NCI-H226 (cell line): ENCODE measurements at regions not wholly inside any gene's neighbourhood (a gene's known extent, or its start where the extent isn't known, plus 50 kb on each side); places are given as distances from the start of the nearest gene placed in this dataset.
"Not testable (repeated sequence)": the region's sequence is repeated elsewhere in the genome, so short reads cannot be mapped to it uniquely, and the experiment has no call there.

Source experiments
- DNase-seq: peaks from one replicate; pipeline ENCODE4 v3.0.0-alpha.2; 2015

DNA sequence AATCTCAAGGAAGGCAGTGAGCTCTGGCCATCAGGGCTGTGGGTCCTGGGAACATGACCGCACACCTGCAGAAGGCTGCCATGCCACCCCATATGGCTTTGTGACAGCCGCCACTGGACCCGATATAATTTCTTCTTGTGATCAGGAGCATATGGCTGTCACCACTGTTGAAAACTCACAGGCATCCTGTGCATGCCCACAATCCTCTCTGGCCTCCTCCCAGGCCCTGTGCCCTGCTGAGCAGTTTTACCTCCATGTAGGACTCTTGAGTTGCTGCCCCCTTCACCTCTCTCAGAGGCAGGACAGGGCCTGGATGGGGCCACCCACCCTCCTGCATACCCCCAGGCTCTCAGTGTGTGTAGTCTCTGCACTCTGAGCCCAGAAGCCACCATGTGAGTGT lies 391.9 kb upstream of the AKR1E2 start:
- no peak for DNase-seq

DNA sequence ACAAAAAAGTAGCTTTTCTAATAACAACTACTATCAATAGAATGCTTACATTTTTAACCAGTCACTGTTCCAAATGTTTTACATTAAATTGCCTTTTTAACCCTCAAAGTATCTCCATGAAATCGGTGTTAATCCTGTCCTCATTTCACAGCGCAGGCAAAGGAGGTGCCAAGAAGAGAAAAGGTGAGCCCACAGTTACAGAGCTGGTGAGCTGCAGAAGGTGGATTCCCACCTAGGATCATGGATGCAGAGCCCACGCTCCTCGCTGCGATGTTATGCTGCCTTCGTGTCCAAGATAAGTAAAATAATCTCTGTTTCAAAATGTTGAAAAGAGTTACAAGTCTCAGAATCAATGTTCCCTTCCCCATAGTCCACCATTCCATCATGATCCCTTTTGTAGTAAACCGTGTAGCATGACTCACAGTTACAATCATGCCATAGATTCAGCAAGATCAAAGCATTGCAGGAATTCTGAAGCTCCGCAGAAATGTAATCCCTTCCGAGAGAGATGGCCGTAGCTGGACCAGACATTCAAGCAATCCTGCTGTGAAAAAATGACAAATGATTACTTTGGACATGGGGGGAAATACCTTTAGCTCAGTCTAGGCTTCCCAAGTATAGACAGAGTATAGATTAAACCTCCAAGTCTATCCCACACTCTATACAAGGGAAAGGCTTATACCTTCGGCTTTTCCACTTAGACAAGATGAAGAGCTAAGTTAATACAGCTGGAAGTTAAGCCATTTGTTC lies 394.7 kb upstream of the AKR1E2 start:
- DNase-seq: no peak

DNA sequence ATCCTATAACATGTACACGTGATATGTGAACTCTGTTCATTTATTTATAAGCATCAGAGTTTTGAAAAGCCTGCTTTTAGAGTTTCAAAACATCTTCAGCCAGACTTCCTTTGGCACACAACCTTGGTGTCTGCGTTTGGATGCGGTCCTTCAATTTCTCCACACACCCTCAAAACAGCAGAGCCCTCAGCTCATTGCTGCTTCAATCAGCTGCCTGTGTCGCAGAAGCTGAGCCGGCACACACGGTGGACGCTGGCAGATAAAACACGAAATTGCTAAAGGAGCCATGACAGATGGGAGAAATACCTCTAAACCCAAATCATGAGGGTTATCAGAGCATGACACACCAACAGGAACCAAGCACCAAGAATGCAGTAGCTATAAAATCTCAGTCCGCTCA lies 396.4 kb upstream of the AKR1E2 start:
- DNase-seq: no peak

DNA sequence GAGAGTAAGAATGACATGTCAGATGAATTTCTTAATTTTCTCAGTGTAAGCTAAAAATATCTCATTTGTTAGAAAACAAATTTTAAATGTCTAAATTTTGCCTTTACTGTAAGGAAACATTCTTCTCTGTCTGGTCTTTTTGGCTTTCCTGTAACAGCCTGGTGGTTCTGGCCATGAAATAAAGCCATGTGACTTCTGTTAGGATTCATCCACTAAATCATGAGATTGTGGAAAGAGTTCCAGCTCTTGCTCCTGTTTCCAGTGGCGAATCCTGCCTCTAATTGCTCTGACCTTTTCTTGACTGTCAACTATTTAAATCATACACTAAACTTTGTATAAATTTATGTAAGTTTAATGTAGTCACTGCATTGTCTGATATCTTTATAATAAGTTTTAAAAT lies 398.5 kb upstream of the AKR1E2 start:
- no peak for DNase-seq

DNA sequence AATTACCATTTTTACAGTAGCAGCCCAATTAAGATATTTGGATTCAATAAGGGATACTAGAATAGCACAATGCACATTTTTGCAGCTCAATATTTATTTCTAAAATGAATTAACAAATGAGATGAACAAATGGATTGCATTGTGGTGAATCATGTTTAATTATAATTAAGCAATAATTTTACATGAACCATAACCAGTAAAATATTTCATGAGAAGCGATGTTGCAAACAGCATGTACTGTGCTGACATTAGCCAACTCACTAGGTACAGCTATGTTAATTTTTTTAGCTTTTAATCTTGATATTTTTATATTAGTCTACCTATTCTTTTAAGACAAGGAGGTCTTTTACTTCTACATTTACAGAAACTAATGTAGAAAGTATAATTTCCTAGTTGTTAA lies 399.1 kb upstream of the AKR1E2 start:
- no peak for DNase-seq

DNA sequence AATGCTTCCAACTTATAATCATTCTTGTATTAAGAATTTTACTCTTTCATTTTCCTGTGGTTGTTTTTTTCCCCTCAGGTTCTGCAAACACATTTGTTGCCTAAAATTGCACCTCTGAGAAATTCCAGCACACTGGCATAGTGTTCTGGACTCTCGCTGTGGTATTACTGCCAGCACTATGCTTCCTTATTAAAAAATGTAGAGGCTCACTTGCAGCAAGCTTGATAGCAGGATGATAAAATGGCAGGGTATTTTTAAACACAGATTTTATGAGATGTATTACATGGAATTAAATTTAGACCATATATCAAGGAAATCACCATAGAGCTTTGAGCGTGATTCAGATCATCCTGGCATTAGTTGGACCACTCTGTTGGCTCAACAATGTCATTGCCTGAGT lies 416.7 kb upstream of the AKR1E2 start:
- no peak for DNase-seq

DNA sequence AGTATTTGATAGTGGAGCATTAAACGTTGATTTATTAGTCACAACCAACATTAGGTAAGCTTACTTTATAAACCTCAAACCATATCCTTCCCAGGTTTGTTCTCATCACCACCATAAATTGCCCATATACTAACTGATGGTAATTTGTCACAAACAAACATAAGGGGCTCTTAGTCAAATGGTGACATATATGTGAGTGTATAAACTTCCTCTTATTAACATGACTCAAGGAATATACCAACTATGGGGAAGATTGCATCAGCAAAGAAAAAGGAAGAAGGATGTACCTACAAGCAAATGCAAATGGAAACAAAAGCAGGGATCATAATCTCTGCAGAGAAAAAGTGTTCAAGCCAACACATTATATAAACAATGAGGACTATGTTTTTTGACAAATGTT lies 418.2 kb upstream of the AKR1E2 start:
- DNase-seq: no peak

DNA sequence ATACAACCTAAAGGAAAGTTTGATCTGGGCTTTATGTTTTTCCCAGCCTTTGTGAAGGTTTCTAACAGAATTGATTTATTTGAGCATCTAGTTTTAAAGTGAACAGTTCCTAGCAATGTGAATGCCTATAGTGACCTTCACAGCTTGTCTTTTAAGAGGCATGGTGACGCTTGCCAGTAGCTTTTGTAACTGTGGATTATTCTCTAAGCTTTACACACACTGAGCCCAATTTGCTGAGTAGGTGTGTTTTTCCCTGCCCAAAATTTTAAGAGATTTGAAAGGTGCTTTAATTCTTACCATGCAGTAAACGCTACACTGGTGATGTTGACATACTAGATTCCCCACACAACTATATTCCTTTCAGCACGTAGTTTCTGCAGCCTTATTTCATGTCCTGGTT lies 420.2 kb upstream of the AKR1E2 start:
- no peak for DNase-seq

DNA sequence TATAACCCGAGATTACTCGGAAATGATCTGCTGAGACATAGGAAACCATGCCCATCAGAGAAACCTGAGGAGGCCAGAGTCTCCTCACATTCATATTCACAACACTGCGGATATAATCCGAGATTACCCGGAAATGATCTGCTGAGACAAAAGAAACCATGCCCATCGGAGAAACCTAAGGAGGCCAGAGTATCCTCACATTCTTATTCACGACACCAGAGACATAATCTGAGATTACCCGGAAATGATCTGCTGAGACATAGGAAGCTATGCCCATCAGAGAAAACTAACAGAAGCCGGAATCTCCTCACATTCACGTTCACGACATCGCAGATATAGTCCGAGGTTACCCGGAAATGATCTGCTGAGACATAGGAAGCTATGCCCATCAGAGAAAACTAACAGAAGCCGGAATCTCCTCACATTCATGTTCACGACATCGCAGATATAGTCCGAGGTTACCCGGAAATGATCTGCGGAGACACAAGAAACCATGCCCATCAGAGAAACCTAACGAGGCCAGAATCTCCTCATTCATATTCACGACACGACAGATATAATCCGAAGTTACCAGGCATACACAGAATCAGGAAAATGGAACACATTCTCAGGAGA lies 422.3 kb upstream of the AKR1E2 start:
- no peak for DNase-seq

DNA sequence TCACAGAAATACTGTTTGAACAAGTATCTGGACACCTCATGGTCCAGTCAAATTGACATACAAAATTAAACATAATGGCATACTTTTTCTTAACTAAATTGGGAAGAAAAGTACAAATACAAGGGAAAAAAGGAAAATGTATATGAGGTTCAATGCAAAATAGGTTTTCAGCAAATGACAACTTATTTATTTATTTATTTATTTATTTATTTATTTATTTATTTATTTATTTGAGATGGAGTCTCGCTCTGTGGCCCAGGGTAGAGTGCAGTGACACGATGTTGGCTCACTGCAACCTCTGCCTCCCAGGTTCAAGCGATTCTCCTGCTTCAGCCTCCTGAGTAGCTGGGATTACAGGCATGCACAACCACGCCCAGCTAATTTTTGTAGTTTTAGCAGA lies 424.9 kb upstream of the AKR1E2 start:
- DNase-seq: not testable (repeated sequence)

DNA sequence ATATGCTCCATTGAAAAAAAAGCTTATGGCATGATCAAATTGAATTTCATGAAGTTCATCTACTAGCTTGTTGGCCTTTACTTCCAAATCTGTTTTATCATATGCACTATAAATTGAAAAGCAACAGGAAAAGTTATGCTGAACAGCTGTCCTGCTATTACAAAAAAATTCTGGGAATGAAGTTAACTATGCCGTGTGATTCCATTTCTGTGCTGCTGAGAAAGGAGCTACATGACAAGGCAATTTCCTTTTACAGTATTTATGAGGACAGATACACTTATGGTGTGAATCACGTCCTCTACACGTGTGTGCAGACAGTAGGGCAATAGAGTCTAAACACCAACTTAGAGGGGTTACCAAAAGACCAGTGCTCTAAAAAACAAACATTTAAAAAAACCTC lies 426.5 kb upstream of the AKR1E2 start:
- no peak for DNase-seq

DNA sequence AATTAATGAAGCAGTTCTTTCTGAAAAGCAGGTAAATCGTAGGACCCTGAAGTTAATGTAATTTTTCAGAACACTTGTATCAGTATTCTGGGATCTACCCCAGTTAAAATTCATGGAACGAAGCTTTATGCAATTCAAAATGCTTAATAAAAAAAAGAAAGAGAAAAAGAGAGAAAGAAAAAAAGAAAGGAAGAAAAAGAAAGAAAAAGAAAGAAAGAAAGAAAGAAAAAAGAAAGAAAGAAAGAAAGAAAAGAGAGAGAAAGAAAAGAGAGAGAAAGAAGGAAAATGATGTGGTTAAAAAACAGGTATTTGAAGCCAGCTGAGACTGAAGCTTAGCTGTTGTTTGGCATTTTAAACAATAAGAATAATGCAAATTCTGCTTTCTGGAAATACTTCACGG lies 427.4 kb upstream of the AKR1E2 start:
- no peak for DNase-seq

DNA sequence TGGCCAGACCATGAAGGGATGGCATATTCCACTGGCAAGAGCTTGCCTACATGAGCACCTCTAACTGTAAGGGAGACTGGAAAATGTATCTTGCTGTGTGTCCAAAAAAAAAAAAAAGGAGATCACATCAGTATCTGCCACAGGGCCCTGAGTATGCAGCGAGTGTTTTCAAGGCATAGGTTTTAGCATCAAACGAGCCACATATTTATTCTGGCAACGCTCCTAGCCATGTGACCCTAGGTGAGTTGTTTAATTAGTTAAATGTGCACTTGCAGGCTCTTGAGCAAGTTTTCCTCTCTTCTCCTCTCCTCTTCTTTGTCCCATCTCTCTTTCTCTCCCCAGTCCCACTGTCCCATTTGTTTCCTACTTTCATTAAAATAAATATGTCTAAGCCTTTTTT lies 428.7 kb upstream of the AKR1E2 start:
- DNase-seq: no peak

DNA sequence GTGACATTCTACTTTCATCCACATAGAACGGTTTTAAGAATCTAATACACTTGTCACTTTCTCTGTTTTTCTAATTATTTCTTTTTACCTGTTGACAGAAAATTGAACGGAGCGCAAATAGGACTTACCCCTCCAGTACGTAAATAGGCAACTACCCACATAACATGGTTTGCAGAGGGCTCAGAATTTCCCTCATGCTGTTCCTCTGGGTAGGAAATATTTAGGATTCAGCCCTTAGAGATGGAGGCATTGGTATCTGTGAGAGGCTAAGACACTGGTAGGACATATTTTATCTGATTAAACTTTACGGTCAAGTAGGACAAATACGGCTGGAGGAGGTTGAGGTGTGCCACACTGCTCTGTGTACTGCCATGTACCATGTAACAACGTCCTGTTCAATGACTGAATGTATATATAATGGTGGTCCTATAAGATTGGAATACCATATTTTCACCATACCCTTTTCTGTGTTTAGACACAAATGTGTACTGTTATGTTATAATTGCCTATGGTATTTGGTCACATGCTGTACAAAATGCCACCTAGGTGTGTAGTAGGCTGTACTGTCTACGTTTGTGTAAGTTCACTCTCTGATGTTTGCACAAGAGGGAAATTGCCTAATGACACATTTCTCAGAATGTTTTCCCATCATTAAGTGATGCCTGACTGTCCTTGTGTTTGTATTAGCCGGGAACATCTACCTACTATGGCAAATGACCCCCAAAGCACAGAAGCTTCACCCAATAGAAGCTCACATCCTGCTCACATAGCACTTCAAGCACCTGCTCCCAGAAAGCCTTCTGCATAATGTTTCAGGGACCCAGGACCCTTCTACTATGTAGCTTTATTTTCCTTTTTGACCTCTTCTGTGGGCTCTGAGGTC lies 429.4 kb upstream of the AKR1E2 start:
- no peak for DNase-seq

DNA sequence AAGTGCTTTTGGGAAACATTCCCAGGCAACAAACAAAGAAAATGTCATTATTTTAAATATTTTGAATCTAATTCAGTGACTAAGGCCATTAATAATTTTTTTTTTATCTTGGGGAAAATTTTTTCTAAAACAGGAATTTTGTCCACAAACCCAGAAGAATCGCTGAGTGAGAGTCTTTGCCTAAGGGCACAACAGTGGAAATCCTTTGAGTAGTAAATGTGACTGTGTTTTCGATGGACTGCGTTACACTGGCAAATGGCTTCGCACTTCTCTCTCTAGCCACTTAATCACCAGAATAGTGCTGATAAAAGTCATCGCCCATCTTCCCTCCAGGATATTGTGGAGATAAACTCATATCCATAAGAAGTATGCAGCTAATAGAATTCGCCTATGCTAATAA lies 430.3 kb upstream of the AKR1E2 start:
- no peak for DNase-seq

DNA sequence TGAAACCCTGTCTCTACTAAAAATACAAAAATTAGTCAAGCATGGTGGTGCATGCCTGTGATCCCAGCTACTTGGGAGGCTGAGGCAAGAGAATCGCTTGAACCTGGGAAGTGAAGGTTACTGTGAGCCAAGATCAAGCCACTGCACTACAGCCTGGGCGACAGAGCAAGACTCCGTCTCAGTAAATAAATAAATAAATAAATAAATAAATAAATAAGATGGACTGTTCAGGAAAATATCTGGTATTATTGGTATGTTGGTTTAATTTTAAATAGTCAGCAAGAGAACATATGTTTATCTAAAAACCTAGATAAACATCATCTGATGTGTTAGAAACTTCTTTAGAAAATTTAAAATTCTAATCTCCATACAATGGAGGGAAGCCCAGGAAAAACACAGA lies 431.6 kb upstream of the AKR1E2 start:
- not testable (repeated sequence) for DNase-seq

DNA sequence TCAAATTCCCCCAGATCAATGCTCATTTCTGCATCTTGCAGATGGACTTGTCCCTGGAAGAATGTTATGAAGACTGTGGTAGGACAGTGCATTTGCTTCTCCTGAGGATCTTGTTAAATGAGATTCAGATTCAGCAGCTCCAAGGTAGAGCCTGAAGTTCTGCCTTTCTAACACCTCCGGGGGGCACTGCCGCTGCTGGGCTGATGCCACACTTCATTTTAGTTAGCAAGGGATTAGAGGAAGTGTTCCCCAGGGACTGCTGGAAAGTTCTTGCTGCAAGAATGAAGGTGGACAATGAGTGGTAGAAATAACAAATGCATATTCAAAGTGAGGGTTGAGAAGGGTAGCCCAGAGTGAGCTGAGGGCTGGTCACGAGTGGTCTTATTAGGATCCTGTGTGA lies 434.3 kb upstream of the AKR1E2 start:
- no peak for DNase-seq

DNA sequence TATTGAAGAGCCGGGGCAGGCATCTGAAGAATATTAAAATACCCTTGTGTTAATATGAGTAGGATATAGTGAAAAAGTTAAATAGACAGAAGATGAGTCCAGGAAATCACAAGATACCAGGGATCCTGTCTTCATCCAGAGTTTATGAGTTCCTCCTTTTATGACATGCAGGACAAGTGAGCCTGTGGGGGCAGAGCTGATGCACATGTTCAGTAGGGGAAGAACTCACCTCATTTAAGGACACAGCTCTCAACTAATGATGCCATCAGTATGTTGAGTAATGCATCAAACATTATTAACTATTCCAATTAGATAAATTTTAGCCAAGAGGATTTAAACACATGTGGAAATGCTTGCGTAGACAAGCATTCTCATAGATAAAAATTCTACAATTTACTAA lies 435.8 kb upstream of the AKR1E2 start:
- DNase-seq: no peak

DNA sequence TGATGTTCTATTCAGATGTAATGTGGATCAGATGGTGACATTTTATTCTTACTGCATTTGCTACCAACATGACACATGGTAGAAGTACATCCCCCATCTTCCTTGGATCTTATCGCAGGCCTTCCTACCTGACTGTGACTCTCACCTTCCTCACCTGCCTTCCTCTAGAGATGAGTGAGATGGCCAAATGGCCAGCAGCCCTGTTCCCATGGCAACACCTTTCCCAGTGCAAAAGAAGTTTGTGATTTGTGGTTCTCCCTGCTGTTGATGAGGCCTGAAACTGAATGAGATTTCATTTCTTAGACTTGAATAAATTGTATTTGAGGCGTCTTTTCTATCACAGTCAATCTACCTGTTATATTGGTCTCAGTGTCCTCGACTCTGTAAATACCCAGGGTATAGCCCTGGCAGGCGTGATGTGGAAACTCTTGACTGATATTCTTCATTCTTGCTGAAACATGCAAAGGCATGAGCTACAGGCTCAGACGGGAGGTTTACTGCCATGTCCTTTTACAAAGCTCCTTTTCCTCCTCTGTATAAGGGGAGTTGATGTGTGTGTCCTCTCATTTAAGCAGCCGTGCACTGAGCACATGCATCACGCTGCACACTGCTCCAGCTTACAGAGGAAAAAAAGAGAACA lies 440.7 kb upstream of the AKR1E2 start:
- DNase-seq: no peak

DNA sequence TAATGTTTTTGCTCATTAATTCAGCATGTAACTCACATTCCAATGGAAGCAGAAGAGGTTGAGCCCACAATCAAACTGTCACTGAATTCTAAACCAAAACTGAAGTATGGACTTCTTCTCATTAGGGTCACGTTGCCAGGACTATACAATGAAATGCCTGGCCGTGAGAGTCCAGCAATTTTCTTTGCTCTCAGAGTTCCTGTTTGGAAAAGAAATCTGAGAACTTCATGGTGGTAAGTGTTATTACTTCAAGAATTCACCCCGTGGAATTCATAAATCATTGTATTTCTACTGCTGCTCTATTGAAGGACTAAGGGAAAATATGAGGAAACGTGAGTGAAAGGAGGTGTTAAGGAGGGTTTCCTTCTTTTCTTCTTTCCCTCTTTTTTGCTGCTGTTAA lies 441.8 kb upstream of the AKR1E2 start:
- DNase-seq: no peak

DNA sequence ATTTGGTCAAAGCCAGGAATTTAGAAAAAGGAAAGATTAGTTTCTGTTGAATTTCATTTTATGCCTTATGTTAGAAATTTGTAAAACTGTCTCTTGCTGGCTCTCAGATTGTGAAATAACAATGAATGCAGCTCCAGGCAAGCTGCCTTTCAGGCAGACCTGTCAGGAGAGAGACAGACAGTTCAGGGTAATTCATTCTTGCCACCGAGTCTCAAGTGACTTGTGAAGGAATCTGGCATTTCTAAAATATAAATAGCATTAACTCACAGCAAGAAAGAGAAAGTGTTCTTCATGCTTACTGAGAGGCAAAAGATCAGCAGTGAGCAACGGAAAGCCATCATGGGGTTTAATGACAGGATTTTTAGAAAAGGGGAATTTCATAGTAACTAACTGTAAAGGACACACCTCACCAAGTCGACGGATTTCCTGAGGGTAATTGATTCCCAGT lies 442.3 kb upstream of the AKR1E2 start:
- no peak for DNase-seq

DNA sequence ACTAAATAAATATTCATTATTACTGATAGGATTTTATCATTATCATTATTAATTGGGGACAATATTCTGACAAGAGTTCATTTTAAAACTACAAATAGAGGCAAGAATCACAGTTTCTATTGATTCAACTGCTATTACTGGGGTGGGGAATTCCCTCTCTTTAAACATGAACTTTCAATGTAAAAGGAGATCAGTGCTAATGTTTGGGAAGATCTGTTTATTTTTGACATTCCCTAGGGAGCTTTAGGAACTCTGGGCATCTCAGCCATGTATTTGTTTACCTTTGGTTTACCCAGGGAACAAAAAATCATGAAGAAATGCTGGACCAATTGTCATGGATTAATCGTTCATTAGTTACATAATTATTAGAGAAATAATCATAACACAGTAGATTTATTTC lies 443.2 kb upstream of the AKR1E2 start:
- no peak for DNase-seq

DNA sequence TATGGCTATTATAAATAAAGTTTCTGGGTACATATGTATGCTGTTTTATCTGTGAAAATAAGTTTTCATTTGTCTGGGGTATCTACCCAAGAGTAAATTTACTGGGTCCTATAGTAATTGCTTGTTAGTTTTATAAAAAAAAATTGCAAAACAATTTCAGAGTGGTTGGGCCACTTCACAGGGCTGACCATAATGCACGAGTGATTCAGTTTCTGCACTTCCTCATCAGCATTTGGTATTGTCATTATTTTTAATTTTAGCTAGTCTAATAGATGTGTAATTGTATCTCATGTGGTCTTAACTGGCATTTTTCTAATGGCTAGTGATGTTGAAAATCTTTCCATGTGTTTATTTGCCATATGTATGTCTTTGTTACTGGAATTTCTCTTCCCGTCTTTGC lies 452.4 kb upstream of the AKR1E2 start:
- DNase-seq: no peak

DNA sequence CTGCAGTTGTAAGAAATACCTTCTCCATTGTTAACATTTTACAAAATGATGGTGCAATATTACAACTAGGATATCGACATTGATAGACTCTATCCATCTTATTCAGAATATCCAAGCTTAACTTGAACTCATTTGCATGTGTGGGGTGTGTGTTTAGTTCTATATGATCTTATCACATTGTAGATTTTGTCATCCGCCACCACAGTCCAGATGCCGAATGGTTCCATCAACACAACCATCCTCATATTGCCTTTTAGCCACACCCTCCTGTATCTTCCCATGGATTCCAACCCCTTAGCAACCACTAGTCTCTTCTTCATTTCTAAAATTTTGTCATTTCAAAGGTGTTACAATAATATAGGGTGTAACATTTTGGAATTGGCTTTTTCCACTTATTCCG lies 452.9 kb upstream of the AKR1E2 start:
- DNase-seq: no peak
